ENCODE measurements at regions not wholly inside any gene's neighbourhood (a gene's known extent, or its start where the extent isn't known, plus 50 kb on each side); places are given as distances from the start of the nearest gene placed in this dataset.
A peak's percentile ranks its signal among the peaks of the same experiment; 100 is the strongest.

DNA sequence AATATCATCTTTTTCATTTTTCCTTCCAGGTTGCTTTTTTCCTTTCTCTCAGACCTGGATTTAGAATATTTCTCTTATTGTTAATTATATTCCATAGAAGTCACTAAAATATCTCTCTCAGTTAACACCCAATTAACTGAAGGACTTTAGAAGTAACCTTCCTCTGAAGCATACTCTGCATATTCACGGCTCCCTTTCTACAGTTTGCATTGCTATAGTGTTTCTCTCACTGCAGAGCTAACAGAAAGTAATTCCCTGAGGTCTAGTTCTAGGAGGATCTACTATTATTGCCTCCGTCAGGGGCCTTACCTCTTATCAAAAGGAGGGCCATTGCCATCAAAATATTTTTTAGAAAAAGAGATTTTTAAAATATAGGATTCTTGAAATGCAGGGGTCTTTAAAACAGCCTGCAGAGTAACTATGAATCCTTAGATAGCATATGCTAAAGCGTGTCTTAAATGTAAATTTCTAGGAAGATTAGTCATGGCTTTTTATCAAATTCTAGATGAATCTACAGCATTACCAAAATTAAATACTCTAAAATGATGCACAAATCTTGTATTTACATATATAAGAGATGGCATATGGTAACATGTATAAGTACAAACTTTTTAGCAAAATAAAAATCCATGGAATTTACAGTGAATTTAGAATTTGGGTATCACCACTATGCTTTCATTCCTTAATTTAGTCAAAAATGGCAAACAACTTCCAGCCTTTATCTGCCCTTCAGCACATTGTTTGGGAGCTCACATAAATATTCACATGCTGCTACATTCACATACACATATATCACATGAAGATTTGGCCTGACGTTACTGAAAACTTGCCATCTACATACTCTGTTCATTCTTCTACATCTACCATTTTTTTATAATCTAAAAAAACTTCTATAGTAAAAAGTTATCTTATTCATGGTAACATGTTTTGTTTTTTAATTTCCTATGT is 696.8 kb downstream of the OTOL1 start:
- ChIA-PET POLR2A (no interaction called here), CTCF (no interaction called here)
- Mint-ChIP-seq H3K27ac (no peak overlapping the region), H3K4me1 (peaks cover 21% of the 10 kb centered on the region), H3K4me3 (no peak overlapping the region), H3K27me3 (ENCODE audit: low read depth) (peaks cover 4% of the 10 kb centered on the region), H3K36me3 (peaks cover 22% of the 10 kb centered on the region), H3K9me3 (peaks cover 28% of the 10 kb centered on the region)
- DNase-seq (ENCODE audit: low spot score) = no peak
- peak; percentile 71 for ATAC-seq
- TF ChIP-seq, protein P1, sequence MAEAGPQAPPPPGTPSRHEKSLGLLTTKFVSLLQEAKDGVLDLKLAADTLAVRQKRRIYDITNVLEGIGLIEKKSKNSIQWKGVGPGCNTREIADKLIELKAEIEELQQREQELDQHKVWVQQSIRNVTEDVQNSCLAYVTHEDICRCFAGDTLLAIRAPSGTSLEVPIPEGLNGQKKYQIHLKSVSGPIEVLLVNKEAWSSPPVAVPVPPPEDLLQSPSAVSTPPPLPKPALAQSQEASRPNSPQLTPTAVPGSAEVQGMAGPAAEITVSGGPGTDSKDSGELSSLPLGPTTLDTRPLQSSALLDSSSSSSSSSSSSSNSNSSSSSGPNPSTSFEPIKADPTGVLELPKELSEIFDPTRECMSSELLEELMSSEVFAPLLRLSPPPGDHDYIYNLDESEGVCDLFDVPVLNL (CRISPR knock-in tag; IDR thresholded peaks at IDR 0.05; ENCODE audit: borderline replicate concordance, low read depth) = no peak
- TF ChIP-seq TP53 (CRISPR knock-in tag; IDR thresholded peaks at IDR 0.05) (no peak), JUN (CRISPR knock-in tag; IDR thresholded peaks at IDR 0.05) (no peak), MXD4 (CRISPR knock-in tag; IDR thresholded peaks at IDR 0.05; ENCODE audit: borderline replicate concordance) (no peak), ZNF219 (CRISPR knock-in tag; IDR thresholded peaks at IDR 0.05; ENCODE audit: borderline replicate concordance) (no peak), FOXP1 (CRISPR knock-in tag; IDR thresholded peaks at IDR 0.05; ENCODE audit: borderline replicate concordance) (no peak), ZNF121 (CRISPR knock-in tag; IDR thresholded peaks at IDR 0.05) (no peak), NFE2L1 (CRISPR knock-in tag; IDR thresholded peaks at IDR 0.05) (no peak), TEAD1 (CRISPR knock-in tag; IDR thresholded peaks at IDR 0.05) (no peak), GTF2I (CRISPR knock-in tag; conservative IDR thresholded peaks at IDR 0.05) (no peak), SMAD3 (CRISPR knock-in tag; IDR thresholded peaks at IDR 0.05; ENCODE audit: borderline replicate concordance) (no peak), ZNF317 (CRISPR knock-in tag; IDR thresholded peaks at IDR 0.05; ENCODE audit: borderline replicate concordance, low read depth) (no peak), SP1 (CRISPR knock-in tag; conservative IDR thresholded peaks at IDR 0.05) (no peak), ZBTB21 (CRISPR knock-in tag; IDR thresholded peaks at IDR 0.05; ENCODE audit: borderline replicate concordance) (no peak), ZNF423 (CRISPR knock-in tag; IDR thresholded peaks at IDR 0.05) (no peak)
- TF ChIP-seq, protein P2, sequence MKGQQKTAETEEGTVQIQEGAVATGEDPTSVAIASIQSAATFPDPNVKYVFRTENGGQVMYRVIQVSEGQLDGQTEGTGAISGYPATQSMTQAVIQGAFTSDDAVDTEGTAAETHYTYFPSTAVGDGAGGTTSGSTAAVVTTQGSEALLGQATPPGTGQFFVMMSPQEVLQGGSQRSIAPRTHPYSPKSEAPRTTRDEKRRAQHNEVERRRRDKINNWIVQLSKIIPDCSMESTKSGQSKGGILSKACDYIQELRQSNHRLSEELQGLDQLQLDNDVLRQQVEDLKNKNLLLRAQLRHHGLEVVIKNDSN (CRISPR knock-in tag; IDR thresholded peaks at IDR 0.05) = no peak
- TF ChIP-seq, protein P3, sequence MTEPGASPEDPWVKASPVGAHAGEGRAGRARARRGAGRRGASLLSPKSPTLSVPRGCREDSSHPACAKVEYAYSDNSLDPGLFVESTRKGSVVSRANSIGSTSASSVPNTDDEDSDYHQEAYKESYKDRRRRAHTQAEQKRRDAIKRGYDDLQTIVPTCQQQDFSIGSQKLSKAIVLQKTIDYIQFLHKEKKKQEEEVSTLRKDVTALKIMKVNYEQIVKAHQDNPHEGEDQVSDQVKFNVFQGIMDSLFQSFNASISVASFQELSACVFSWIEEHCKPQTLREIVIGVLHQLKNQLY (CRISPR knock-in tag; IDR thresholded peaks at IDR 0.05) = no peak
- TF ChIP-seq, protein P4, sequence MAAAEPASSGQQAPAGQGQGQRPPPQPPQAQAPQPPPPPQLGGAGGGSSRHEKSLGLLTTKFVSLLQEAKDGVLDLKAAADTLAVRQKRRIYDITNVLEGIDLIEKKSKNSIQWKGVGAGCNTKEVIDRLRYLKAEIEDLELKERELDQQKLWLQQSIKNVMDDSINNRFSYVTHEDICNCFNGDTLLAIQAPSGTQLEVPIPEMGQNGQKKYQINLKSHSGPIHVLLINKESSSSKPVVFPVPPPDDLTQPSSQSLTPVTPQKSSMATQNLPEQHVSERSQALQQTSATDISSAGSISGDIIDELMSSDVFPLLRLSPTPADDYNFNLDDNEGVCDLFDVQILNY (CRISPR knock-in tag; IDR thresholded peaks at IDR 0.05) = no peak
- TF ChIP-seq, protein P5, sequence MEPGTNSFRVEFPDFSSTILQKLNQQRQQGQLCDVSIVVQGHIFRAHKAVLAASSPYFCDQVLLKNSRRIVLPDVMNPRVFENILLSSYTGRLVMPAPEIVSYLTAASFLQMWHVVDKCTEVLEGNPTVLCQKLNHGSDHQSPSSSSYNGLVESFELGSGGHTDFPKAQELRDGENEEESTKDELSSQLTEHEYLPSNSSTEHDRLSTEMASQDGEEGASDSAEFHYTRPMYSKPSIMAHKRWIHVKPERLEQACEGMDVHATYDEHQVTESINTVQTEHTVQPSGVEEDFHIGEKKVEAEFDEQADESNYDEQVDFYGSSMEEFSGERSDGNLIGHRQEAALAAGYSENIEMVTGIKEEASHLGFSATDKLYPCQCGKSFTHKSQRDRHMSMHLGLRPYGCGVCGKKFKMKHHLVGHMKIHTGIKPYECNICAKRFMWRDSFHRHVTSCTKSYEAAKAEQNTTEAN (CRISPR knock-in tag; IDR thresholded peaks at IDR 0.05) = no peak
- TF ChIP-seq, protein P6, sequence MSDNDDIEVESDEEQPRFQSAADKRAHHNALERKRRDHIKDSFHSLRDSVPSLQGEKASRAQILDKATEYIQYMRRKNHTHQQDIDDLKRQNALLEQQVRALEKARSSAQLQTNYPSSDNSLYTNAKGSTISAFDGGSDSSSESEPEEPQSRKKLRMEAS (CRISPR knock-in tag; IDR thresholded peaks at IDR 0.05) = no peak

DNA sequence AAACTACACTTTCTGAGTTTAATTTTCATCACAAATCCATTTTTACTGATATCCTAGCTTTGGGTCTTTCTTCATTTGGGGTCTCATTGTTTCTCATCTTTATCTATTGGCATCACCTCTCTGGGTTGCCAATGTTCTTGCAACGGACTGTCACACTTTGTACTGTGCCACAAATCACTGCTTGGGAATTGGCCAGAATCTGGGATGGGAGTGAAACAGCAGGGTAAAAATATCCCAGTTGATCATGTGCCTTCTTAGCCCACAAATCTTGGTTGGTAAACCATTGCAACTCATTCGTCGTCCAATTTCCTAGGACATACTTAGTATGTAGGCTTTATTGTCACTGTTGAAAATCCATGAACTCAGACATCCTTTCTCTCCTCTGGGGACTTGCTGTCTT is 698.5 kb downstream of the OTOL1 start:
- POLR2A ChIA-PET = no interaction called here
- peaks cover 4% of the 10 kb centered on the region for H3K27me3 Mint-ChIP-seq (ENCODE audit: low read depth)
- DNase-seq (ENCODE audit: low spot score) = no peak
- ATAC-seq = no peak
- peaks cover 18% of the 10 kb centered on the region for H3K36me3 Mint-ChIP-seq
- no peak overlapping the region for H3K4me3 Mint-ChIP-seq
- peaks cover 18% of the 10 kb centered on the region for H3K9me3 Mint-ChIP-seq
- CTCF ChIA-PET = interaction anchor here (0.6 kb wide), 1 partner anchor 972 kb away, joined by 3 read pairs; no protein-coding TSS in a partner anchor
- peaks cover 21% of the 10 kb centered on the region for H3K4me1 Mint-ChIP-seq
- H3K27ac Mint-ChIP-seq = no peak overlapping the region
- TF ChIP-seq, protein P7, sequence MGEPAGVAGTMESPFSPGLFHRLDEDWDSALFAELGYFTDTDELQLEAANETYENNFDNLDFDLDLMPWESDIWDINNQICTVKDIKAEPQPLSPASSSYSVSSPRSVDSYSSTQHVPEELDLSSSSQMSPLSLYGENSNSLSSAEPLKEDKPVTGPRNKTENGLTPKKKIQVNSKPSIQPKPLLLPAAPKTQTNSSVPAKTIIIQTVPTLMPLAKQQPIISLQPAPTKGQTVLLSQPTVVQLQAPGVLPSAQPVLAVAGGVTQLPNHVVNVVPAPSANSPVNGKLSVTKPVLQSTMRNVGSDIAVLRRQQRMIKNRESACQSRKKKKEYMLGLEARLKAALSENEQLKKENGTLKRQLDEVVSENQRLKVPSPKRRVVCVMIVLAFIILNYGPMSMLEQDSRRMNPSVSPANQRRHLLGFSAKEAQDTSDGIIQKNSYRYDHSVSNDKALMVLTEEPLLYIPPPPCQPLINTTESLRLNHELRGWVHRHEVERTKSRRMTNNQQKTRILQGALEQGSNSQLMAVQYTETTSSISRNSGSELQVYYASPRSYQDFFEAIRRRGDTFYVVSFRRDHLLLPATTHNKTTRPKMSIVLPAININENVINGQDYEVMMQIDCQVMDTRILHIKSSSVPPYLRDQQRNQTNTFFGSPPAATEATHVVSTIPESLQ (CRISPR knock-in tag; IDR thresholded peaks at IDR 0.05) = no peak
- TF ChIP-seq SMAD4 (CRISPR knock-in tag; IDR thresholded peaks at IDR 0.05) (no peak), OVOL2 (CRISPR knock-in tag; IDR thresholded peaks at IDR 0.05; ENCODE audit: borderline replicate concordance) (no peak), CREB1 (CRISPR knock-in tag; IDR thresholded peaks at IDR 0.05) (no peak), PRRX2 (CRISPR knock-in tag; IDR thresholded peaks at IDR 0.05) (no peak), CREM (CRISPR knock-in tag; IDR thresholded peaks at IDR 0.05) (no peak), NFATC4 (CRISPR knock-in tag; IDR thresholded peaks at IDR 0.05) (no peak), GABPB1 (CRISPR knock-in tag; IDR thresholded peaks at IDR 0.05) (no peak), NR2C2 (CRISPR knock-in tag; IDR thresholded peaks at IDR 0.05) (no peak)
- TF ChIP-seq, protein P1 (CRISPR knock-in tag; IDR thresholded peaks at IDR 0.05; ENCODE audit: borderline replicate concordance, low read depth) = no peak

Data from WTC11 (cell line).